HFF-Myc (cell line): ENCODE measurements at regions not wholly inside any gene's neighbourhood (a gene's known extent, or its start where the extent isn't known, plus 50 kb on each side); places are given as distances from the start of the nearest gene placed in this dataset.

Experiments
- DNase-seq: peaks from one replicate; pipeline ENCODE4 v3.0.0-alpha.2; 2011; ENCODE audit warnings: low read depth; ENCODE audit errors: extremely low read depth
- H3K4me3 ChIP-seq: replicated peaks from 2 replicates; pipeline ENCODE4 v1.5.1; 2011; ENCODE audit warnings: low read depth, mild to moderate bottlenecking, control low read depth, low read length
- TF ChIP-seq, protein P1 (sequence below): IDR thresholded peaks from 2 replicates; pipeline ENCODE4 v1.5.1; 2012; ENCODE audit warnings: mild to moderate bottlenecking, low read depth, low read length, control low read depth; ENCODE audit errors: missing control alignments

DNA sequence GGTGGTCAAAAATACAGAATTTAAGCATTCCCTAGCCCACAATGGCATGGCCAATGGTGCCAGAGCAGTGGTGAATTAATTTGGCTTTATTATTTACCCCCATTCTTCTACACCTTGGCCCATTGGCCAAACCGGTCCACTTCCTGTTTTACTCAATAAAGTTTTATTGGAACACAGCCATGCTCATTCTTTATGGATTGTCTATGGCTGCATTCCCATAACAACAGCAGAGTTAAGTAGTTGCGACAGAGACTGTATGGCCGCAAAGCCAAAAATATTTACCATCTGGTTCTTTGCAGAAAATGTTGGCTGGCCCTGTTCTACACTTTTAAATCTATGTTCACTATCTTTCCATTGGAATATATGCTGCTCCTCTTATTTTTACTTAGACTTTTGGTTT is 130.3 kb upstream of the CCDC68 start:
- TF ChIP-seq, protein P1, sequence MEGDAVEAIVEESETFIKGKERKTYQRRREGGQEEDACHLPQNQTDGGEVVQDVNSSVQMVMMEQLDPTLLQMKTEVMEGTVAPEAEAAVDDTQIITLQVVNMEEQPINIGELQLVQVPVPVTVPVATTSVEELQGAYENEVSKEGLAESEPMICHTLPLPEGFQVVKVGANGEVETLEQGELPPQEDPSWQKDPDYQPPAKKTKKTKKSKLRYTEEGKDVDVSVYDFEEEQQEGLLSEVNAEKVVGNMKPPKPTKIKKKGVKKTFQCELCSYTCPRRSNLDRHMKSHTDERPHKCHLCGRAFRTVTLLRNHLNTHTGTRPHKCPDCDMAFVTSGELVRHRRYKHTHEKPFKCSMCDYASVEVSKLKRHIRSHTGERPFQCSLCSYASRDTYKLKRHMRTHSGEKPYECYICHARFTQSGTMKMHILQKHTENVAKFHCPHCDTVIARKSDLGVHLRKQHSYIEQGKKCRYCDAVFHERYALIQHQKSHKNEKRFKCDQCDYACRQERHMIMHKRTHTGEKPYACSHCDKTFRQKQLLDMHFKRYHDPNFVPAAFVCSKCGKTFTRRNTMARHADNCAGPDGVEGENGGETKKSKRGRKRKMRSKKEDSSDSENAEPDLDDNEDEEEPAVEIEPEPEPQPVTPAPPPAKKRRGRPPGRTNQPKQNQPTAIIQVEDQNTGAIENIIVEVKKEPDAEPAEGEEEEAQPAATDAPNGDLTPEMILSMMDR, result no peak
- no peak overlapping the region for H3K4me3 ChIP-seq
- no peak for DNase-seq

- TF ChIP-seq, protein P1, result no peak
- DNase-seq, result no peak
- no peak overlapping the region for H3K4me3 ChIP-seq
Measured at GRCh38 chr18:55088561-55088960, 129.3 kb upstream of the CCDC68 start.

DNA sequence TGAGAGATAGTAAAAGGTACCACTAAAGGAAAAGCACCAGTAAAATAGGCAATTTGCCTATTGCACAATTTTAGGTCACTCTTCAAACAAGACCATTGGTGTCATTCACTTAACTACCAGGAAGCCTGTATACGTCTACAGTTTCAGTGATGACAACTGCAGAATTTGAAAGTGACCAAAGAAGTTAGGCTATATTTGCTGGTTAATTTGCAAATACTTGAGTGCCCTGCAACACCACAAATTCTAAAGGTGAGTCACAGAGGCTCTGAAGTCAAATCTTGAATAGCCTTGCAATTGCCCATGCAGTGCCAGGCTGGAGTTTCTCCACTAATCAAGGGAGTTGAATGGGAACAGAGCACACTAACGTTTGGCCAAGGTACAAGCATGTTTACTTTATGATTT is 128.7 kb upstream of the CCDC68 start:
- no peak overlapping the region for H3K4me3 ChIP-seq
- TF ChIP-seq, protein P1, result no peak
- DNase-seq, result no peak

DNA sequence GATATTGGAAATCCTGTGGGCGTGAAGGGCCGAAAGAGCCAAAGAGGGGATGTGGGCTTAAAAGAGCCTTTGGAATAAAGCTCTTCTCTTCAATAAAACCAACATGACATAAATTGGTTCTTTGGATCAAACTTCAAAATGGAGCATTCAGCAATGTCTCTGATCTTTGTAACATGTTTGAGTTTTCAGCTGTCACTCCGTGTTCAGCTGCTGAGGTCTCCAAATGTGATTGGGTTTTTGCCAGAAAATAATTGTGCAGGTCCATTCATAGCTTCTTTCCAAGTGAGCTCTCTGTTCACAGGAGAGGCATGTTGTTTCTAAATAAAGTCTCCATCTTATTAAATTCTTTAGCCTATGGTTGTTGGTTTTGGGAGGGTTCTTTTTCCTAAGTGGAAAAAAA is 127.6 kb upstream of the CCDC68 start:
- TF ChIP-seq, protein P1, result no peak
- no peak overlapping the region for H3K4me3 ChIP-seq

GRCh38 chr18:55085557-55086285 is 126.5 kb upstream of the CCDC68 start:
- H3K4me3 ChIP-seq, result no peak overlapping the region
- TF ChIP-seq, protein P1, result no peak
- no peak for DNase-seq

More for the DNA sequence above, 127.6 kb upstream of the CCDC68 start:
- no peak for DNase-seq

DNA sequence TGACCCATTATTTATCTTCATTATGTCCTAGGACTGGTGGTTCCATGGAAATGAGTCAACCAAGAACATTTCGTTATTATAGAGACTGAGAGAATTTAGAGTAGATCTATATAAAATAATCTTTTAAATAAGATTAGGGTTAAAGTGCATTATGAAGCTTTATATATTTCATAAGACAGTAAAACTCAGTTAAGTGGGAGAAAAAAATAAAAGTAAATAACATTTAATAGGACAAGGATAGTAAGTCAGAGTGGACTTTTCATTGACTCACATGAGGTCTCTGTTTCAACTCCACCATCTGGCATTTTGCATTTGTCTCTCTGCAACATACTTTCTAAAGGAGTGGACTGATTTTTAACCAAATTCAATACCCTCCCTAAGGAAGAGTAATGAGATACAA is 125.3 kb upstream of the CCDC68 start:
- no peak overlapping the region for H3K4me3 ChIP-seq
- TF ChIP-seq, protein P1, result no peak
- DNase-seq, result no peak

DNA sequence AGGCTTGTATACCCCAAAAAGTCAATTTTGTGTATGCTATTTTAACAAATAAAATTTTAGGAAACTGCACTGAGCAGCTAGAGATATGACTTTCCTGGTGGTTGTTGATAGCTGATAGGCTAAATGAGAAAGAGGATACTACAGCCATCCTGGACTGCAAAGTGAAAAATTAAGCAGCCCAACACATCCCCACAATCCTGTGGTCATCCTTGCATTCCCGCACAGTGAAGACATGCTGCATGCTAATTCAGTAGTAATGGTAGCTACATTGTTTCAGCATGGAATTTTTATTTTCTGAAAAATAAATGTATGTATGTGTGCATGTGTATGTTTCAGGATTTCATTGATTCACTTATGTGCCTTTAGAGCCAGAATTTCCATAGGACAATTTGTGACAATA is 124.2 kb upstream of the CCDC68 start:
- TF ChIP-seq, protein P1, result no peak
- H3K4me3 ChIP-seq, result no peak overlapping the region
- DNase-seq, result no peak
